IPS DF 4.7 (cell line): ENCODE measurements at regions not wholly inside any gene's neighbourhood (a gene's known extent, or its start where the extent isn't known, plus 50 kb on each side); places are given as distances from the start of the nearest gene placed in this dataset.

ENCODE experiments used
- DNase-seq: peaks from one replicate; pipeline ENCODE4 v3.0.0-alpha.2; 2013; ENCODE audit warnings: low spot score; ENCODE audit errors: extremely low read depth

DNA sequence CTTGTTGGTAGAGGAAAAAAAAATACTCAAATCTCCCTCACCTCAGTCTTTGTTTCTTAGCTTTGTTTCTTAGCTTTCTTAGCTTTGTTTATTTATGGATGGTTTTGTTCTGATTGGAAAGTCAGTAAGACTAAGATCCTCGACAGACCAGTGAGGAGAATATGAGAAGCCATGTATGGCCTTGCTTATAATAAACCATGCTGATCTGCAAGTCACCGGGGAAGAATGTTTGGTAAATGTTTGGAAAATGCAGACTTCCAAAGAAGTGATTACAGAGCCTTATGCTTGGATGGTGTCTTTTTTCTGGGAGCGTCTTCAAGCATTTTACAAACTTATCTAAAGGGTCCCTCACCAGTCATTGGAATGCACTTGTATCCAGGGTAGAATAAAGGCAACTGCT, 90.1 kb upstream of the NOCT start:
- DNase-seq, result no peak

DNA sequence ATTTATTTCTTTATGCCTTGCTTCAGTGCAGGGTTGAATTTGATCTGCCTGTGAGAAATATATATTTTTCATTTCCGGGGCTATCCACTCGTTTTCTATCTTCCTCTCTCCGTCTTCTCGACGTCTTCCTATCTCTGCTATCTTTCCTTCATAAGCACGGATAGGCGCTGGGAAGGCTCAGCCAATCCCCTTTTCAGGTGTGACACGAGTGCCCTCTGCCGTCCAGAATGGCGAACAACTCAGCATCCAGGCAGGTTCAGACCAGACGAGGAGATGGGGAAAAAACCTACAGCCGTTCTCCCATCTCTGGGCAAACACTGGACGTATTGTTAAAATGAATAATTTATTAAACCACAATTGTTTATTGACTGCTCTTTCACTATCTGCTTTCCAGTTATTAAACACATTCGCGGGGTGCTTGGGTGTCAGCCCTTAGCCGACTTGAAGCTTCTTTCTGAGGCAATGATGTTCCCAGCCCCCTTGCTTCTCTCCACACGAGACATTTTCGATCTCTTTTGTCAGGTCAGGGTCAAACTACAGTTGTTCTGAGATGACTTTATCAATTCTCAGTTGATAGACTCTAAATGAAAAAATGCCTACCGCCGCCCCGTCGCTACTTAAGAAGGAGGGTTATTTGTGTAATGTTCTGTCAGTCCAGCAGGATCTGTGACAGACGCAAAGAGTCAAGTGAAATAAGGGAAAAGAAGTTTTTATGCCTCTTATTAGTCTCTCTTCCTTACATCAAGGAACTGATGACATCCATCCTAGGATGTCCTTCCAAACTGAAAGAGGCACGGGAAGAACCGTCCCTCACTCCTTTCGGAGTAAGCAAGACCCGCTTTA, 96.3 kb upstream of the NOCT start:
- peak; percentile 60 for DNase-seq

DNA sequence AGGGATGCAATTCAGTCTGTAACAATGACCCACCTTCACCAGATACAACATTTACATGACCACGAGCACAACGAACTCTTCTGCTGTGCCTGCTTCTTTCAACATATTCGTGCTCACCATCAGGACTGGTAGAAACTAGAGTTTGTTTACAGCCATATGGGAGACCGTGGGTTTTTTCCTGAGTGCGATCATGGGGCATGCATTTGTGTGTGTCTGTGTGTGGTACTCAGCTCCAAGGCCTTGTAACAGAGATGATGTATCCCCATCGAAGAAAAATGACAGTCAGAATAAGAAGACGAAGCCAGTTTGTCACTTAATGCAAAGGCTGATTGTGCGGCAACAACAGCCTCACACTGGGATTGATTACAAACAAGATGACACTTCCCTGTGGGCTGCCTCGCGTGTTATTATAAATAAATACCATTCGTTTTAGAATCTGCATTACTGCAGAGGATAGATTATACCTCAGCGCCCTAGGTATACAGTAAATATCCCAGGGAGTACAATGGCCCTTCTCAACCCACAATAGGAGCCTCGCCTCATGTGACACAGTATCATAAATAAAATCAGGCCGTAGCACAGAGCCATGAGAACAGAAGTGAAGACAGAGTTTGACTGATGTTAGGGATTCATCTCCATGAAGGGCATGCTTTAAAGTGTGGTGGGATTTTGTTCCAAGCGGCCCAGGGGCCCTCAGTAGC, 97.3 kb upstream of the NOCT start:
- DNase-seq, result no peak

- DNase-seq, result no peak
Measured at GRCh38 chr4:138916763-138917162, 98.8 kb upstream of the NOCT start.

DNA sequence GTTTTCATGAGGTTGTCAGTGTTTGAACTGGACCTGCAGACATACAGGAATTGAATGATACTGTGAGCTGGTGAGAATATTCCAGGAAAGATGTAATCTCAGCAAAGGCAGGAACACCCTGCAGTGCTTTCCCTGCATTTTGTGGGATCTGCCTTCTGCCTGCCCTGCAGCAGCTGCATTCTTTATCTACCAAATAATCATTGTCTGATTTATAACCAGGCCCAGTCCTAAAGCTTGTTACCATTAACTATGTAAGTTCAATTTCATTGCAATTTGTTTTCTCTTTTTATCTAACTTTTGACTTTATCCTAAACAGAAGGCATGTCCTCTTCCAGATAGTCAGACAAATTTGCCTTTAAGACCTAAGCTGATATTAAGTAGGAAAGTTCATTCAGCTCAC, 99.8 kb upstream of the NOCT start:
- no peak for DNase-seq

- no peak for DNase-seq
Measured at GRCh38 chr4:138912704-138913340, 102.8 kb upstream of the NOCT start.

DNA sequence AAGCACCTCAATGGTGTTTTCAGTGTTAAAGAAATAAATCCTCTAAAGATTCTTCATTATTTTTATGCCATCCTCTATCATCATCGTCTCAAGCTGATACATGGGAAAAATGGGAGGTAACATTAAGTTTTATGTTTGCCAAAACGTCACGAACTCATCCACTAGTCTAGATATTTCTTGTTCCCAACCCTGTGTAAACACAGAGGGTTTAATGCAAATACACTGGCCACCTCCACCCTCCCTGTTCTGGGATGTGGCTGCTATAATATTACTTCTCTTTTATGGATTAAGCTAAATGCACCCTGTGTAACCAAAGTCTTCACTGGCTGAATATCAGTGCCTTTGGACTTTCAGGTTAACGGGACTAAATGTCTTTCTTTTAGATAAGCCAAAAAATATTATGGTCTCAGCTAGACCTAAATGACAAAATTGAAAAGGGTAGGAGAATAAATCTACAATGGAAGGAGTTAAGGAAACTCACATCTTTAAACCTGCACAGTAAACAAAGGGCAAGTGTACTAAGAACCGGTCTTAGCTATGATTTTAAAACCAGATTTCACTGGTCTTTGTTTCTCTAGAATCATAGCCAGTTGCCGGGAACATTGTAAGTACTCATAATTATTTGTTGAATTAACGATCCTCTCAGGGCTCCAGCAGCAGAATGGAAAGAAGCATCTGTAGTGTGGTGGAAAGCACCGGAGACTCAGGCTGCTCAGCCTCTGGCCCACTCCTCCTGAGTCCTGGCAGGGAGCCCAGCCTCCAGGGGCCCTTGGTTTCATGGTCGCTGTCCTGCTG, 103.5 kb upstream of the NOCT start:
- no peak for DNase-seq

GRCh38 chr4:138910914-138911336, 104.7 kb upstream of the NOCT start:
- no peak for DNase-seq

DNA sequence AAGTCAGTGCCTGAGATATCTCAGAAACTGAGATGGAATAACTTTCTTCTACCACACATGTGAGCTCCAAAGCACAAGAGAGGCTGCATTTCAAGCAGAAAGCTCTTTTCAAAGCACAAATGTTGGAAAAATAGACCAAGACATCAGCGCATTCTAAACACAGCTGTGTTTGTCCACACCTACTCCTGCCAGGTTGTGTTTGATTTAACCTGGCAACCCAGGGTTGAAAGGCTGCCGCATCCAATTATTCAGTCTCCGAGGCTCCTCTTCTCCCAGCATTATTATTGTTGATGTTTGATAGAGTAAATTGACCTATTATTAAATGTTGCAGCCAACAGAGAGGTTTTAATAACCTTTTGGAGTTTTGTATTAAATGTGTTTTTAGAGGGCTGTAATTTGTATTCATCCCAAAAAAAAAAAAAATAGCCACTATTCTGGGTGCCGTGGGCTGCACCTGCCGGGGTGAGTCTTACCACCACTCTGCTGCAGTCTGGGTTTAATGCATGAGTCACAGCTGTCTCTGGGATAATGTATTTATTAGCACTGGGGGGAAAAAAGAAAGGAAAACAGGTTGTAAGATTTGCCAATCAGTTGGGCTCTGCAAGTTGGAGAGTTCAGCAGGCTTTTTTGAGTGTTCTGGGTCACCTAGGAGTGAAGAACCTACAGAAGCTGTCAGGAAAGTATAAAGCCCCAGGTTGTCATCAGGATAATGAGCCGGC, 105.2 kb upstream of the NOCT start:
- DNase-seq, result no peak

GRCh38 chr4:138909587-138909986, 106.0 kb upstream of the NOCT start:
- no peak for DNase-seq

GRCh38 chr4:138908134-138908533, 107.4 kb upstream of the NOCT start:
- DNase-seq, result no peak

GRCh38 chr4:138907174-138907573, 108.4 kb upstream of the NOCT start:
- no peak for DNase-seq

- DNase-seq, result no peak
Measured at GRCh38 chr4:138904793-138905192, 110.8 kb upstream of the NOCT start.

GRCh38 chr4:138903185-138903584, 112.4 kb upstream of the NOCT start:
- DNase-seq, result no peak

DNA sequence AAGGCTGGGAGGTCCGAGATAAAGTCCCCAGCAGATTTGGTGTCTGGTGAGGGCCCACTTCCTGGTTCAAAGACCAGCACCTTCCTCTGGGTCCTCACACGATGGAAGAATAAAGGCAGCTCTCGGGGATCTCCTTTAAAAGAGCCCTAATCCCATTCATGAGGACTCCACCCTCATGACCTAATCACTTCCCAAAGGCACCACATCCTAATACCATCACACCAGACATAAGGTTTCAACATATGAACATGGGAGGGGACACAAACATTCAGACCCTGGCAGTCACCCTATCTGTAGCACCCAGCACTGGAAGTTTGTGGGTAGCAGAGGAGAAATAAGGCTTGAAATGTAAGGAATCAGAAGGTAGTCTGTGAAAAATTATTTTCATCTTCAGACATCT, 112.9 kb upstream of the NOCT start:
- no peak for DNase-seq

- DNase-seq, result no peak
Measured at GRCh38 chr4:138901177-138901576, 114.4 kb upstream of the NOCT start.

DNA sequence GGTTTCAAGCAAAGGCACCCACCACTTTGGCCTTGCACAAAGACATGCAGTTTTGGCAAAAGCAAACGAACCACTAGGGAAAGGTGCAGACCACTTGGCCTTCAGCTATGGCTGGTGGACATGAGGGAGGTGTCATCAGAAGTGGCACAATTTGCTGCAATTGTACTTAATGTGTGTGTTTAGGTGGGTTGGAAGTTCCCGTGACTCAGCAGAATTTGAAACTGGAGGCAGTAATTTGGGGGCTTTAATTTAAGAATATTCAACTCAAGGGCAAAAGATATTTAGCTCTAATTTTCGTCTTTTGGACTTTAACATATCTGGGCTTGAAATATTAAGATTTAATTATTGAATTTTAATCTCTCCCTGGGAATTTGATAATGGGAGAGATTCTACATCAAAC, 115.6 kb upstream of the NOCT start:
- DNase-seq, result no peak

- no peak for DNase-seq
Measured at GRCh38 chr4:138898282-138898681, 117.3 kb upstream of the NOCT start.

GRCh38 chr4:138897811-138898226, 117.8 kb upstream of the NOCT start:
- DNase-seq, result no peak

- DNase-seq, result no peak
Measured at GRCh38 chr4:138894709-138895108, 120.9 kb upstream of the NOCT start.

DNA sequence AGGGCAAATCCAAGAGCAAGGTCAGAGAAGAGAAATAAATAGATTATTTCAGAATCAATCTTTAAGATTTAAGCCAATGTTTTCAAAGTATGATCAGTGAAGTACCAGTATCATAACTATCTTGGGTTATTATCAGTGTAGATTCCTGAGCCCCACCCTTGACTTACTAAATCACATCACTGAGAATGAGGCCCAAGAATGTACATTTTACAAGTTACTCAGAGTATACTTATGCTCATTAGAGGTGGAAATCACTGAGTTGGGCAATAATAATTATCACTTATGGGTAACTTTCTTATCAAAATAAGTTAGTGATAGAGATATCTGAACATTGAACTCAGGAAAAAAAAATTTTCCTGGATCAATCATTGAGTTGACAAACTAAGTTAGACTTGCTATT, 121.6 kb upstream of the NOCT start:
- DNase-seq, result no peak
